ENCODE measurements at regions not wholly inside any gene's neighbourhood (a gene's known extent, or its start where the extent isn't known, plus 50 kb on each side); places are given as distances from the start of the nearest gene placed in this dataset.

DNA sequence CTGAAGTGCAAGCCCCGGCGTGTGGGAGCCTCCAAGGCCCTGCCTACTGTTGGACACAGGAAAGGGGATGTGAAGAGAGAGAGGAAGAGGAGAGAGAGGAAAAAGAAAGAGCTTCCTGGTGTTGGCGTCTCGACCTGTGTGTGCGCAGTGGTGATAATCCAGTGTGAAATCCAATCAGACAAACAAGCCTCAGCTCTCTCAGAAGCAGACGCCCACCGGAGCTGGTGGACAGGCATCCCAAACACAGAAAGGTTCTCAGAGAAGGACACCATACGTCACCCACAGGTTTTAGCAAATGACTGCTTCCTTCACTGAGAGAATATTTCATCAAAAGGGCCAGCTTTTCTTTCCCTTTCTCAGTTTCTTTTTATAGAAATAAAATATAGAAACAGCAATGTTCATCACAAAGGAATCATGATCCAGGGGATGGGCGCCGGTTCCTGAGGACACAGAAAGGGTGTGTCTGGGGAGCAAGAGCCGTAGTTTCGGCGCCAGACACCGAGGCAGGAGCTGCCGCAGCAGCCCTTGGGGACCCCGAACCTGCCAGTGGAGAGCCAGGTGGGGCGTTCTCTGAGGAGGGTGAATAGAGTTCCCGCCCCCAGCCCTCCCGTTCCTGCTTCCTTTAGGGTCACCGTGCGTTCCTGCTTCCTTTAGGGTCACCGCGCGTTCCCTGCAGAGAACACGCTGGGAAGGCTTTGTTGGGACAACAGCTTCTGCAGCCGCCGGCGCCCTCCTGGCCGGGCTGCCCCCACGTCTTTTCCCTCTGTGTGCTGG lies 145.8 kb upstream of the SOX1 start:
- in situ Hi-C loops (cut with HindIII; ENCODE audit: low pct_unique_long_range_greater_than_20kb, low sequenced_read_pairs) = no loop called here
- DNase-seq (ENCODE audit: low read depth in 1 of 2, low spot score in 1 of 2) = no peak
- no peak for TF ChIP-seq JUND (IDR thresholded peaks at IDR 0.05; ENCODE audit: low read depth)

DNA sequence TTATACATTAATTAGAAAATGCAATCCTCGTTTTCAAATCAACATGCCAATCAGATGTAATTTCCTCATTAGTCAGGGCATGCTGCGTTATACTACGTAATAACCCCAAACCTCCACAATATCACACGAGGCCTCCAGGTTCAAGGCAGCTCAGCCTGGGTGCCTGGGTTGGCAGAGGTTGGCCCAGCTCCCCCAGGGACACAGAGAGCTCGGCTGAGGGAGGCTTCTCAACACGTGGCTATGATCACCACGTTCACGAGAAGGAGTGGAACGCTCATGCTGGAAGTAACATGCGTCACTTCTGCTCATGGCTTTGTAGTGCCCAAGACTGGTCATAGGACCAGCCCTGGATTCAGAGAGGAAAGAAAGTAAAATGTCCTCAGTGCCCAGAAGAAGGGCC lies 144.9 kb upstream of the SOX1 start:
- no peak for TF ChIP-seq JUND (IDR thresholded peaks at IDR 0.05; ENCODE audit: low read depth)
- in situ Hi-C loops (cut with HindIII; ENCODE audit: low pct_unique_long_range_greater_than_20kb, low sequenced_read_pairs) = no loop called here
- no peak for DNase-seq (ENCODE audit: low read depth in 1 of 2, low spot score in 1 of 2)

DNA sequence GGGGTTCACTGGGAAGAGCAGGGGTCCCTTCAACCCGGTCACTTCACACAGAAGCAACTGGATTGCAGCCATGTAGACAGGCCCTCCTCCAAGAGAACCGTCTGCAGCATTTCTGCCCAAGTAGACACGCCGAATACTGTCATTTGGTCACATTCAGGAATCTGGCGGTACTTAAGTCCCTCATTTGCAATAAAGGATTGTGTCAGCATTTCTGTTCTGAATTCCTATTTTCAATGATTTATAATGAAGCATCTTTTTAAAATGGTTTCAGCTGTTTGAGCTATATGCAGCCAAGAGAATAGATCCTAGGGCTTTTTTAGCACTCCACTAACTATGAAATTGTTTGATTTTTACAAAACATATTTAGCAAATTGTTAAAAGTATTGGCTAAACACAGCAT lies 143.5 kb upstream of the SOX1 start:
- TF ChIP-seq JUND (IDR thresholded peaks at IDR 0.05; ENCODE audit: low read depth) = no peak
- DNase-seq (ENCODE audit: low read depth in 1 of 2, low spot score in 1 of 2) = no peak
- in situ Hi-C loops (cut with HindIII; ENCODE audit: low pct_unique_long_range_greater_than_20kb, low sequenced_read_pairs) = no loop called here

DNA sequence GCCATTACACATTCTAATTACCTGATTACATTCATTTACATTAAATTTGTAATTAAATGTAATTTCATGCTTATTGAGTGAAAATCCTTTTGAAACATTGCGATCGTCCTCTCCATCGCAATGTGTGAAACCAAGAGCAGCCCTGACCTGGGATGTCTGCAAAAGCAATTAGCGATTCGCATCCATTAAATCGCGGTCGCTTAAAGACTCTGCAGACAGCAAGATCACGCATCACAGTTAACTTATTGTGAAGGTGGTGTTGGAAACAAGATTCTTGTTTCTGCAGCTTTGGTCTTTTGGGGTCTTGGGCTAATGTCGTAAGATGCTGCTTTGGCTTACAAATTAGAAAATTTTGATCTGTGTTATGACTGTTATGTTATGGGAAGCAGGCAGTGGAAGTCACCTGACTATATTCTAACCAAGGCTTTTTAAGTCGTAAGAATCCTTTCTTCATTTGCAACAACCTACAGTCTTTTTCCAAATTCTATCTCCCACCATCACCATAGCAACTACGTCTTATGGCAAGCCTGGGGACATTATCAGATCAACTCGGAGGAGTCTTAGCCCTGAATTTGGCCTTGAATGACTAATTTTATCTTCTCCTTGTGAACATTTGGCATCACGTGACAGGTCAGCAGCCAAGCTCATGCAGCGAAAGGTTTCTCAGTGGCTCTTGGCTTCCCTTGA lies 142.8 kb upstream of the SOX1 start:
- TF ChIP-seq JUND (IDR thresholded peaks at IDR 0.05; ENCODE audit: low read depth) = no peak
- no peak for DNase-seq (ENCODE audit: low read depth in 1 of 2, low spot score in 1 of 2)
- in situ Hi-C loops (cut with HindIII; ENCODE audit: low pct_unique_long_range_greater_than_20kb, low sequenced_read_pairs) = no loop called here

DNA sequence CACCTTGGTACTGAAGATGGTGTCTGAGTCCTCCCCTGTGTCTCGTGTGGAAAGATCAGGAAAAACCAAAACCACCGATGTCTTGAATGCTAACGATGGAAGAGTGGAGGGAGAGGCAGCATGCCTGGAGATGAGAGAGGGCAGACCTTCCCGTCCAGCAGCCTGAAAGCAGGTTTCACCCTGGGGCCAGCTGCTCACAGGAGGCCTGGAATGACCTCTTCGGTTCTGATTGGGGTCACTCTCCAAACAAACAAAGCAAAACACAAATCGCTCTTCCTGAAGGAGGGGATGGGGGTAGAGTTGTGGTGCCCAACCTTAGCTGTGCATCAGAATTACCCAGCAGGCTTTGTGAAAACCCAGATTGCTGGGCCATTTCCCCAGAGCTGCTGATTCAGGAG lies 142.3 kb upstream of the SOX1 start:
- no peak for DNase-seq (ENCODE audit: low read depth in 1 of 2, low spot score in 1 of 2)
- TF ChIP-seq JUND (IDR thresholded peaks at IDR 0.05; ENCODE audit: low read depth) = no peak
- in situ Hi-C loops (cut with HindIII; ENCODE audit: low pct_unique_long_range_greater_than_20kb, low sequenced_read_pairs) = no loop called here

DNA sequence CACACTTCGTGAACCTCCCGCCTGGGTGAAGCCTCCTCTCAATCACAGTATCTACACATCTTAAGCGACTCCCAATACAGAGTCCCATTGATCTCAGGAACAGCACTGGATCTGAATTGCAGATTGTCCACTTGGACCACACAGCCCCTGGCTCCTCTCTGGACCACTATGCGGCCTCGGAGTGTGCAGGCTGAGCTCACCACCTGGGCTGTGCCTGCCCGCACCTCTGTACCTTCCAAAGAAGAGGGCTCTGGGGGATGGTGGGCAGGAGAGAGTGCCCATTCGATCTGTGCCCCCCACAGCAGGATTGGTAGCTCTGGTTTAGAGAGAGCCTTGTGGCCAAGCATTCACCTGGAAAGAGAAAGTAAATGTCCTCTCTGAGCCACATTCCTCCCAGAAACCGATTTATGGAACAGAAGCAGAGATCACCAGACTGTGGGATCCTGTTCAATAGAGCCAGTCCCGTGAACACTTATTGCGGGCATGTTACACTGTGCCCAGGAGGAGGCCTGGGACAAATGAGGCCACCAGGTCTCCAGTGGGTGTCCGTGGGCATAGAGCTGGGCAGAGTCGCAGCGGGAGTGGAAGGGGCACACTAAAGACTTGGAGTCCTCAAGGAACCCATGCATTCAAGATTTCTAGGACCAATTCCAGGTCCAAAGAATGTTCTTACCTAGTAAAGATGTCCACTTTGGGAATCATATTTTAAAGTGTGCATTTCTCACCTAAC lies 141.6 kb upstream of the SOX1 start:
- no peak for DNase-seq (ENCODE audit: low read depth in 1 of 2, low spot score in 1 of 2)
- no peak for TF ChIP-seq JUND (IDR thresholded peaks at IDR 0.05; ENCODE audit: low read depth)
- in situ Hi-C loops (cut with HindIII; ENCODE audit: low pct_unique_long_range_greater_than_20kb, low sequenced_read_pairs) = no loop called here

DNA sequence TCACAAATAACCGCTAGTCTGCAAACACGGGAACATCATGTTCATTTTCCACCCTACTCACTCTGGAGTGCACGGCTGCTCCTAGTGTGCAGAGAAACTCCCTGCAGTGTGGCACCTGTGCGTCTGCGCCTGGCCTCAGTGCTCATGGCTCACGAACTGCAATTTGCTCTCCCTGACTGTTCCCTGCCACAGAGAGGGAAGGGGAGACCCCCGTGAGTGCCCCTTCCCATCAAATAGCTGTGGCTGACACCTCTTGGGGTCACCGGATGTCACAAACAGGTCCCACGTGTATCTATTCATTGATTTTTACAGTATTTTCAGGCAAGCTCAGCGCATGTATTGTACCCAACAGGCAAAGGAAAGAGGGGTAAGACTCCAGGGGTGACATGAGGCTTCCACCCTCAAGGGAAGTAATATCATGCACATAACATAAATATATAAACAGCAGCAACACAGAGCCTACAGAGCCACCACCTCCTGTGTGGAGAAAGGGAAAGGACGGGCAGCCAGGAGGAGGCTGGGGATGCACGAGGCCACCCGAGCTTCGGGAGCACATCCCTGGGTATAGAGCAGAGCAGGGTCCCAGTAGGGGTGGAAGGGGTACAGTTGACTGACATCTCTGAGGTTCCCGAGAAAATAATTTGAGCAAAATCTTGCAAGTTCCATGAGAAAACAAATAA lies 140.3 kb upstream of the SOX1 start:
- in situ Hi-C loops (cut with HindIII; ENCODE audit: low pct_unique_long_range_greater_than_20kb, low sequenced_read_pairs) = no loop called here
- no peak for TF ChIP-seq JUND (IDR thresholded peaks at IDR 0.05; ENCODE audit: low read depth)

DNA sequence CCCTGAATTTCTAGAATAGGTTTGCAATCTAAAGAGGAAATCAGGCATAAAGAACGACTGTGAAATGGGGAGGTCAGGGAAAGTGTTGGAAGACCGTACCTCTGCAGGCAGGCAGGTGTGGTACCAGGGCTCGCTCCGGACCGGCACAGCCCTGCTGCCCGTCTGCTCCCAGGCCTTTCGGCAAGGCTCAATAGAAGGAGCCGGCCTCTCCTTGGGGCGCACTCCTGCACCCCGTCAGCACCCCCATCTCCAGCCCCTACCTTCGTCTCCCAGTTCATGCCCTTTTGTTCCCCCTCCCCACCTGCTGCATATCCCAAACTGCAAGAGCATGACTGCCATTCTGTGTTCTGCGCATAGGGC lies 139.8 kb upstream of the SOX1 start:
- DNase-seq (ENCODE audit: low read depth in 1 of 2, low spot score in 1 of 2) = no peak
- TF ChIP-seq JUND (IDR thresholded peaks at IDR 0.05; ENCODE audit: low read depth) = no peak
- in situ Hi-C loops (cut with HindIII; ENCODE audit: low pct_unique_long_range_greater_than_20kb, low sequenced_read_pairs) = no loop called here

More for the DNA sequence above, 140.3 kb upstream of the SOX1 start:
- DNase-seq (ENCODE audit: low read depth in 1 of 2, low spot score in 1 of 2) = no peak

DNA sequence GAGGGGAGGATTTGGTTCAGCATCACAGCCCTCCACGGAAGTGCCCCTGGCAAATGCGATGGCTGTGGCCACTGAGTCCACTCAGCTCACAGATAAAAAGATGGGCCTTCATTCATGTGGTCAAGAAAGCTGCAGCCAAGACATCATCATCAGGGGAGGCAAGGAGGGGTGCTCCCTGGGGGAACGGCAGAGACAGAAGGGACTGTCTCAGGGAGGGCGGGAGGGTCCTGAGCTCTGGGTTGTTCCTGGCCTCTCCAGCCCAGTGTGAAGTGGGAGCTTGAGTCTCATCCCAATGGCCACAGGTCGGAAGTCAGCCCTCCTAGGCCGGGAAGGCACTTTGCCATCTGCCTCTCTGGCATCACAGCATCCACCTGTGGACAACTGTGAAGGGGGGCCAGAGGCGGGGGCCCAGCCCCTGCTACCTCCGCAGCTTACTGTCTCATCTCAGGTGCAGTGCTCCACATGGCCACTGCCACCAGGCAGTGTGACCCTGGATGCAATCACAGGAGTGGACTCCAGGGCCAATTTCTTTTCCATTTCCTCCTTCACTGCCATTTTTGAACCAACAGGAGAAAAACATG lies 137.8 kb upstream of the SOX1 start:
- no peak for DNase-seq (ENCODE audit: low read depth in 1 of 2, low spot score in 1 of 2)
- in situ Hi-C loops (cut with HindIII; ENCODE audit: low pct_unique_long_range_greater_than_20kb, low sequenced_read_pairs) = no loop called here
- no peak for TF ChIP-seq JUND (IDR thresholded peaks at IDR 0.05; ENCODE audit: low read depth)

DNA sequence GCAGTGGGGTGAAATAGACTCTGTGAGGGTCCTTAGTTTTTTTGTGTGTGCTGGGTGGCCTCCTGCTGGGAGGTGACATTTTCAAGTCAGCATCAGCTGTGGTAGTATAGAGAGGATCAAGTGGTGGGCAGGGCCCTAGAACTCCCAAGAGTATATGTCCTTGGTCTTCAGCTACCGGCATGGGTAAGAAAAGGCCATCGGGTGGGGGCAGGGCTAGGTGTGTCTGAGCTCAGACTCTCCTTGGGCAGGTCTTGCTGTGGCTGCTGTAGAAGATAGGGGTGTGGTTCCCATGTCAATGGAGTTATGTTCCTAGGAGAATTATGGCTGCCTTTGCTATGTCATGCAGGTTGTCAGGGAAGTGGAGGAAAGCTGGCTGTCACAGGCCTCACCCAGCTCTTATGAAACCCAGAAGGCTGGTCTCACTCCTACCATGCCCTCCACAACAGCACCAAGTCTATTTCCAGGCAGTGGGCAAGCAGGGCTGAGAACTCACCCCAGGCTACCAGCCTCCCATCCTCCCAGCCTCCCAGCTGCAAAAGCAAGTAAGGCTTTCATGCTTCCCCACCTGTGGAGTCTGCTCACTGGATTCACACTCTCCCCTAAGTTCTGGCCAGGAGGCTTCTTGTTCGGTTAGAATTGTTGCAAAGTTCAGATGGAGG lies 130.6 kb upstream of the SOX1 start:
- no peak for TF ChIP-seq JUND (IDR thresholded peaks at IDR 0.05; ENCODE audit: low read depth)
- DNase-seq (ENCODE audit: low read depth in 1 of 2, low spot score in 1 of 2) = no peak
- in situ Hi-C loops (cut with HindIII; ENCODE audit: low pct_unique_long_range_greater_than_20kb, low sequenced_read_pairs) = no loop called here

DNA sequence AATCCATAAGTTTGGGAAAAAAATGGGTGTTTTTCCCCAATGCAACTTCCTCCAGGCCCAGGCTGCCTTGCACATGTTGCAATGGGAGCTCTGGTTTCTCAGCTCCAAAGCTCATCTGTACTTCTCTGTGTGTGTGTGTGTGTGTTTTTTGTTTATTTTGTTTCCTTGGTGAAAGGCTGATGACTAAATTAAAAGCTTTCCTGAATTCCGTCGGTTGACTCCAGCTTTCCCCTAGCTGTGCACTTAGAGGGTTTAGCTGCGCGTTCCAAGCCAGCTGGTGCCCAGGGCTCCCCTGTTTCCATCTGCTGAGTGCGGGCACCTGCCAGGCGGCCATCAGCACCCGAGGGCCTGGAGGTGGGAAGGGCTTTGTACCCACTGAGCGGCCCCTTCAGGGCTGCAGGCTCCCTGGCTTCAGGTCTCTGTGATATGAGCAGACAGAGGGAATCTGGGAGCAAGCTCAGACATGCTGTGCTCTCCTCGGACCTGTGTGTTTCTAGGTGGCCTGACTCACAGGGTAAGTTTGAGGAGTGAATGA lies 129.1 kb upstream of the SOX1 start:
- no peak for TF ChIP-seq JUND (IDR thresholded peaks at IDR 0.05; ENCODE audit: low read depth)
- in situ Hi-C loops (cut with HindIII; ENCODE audit: low pct_unique_long_range_greater_than_20kb, low sequenced_read_pairs) = no loop called here

More for the DNA sequence above, 129.1 kb upstream of the SOX1 start:
- no peak for DNase-seq (ENCODE audit: low read depth in 1 of 2, low spot score in 1 of 2)

Data from T47D (cell line).